HCT116 (cell line): ENCODE measurements at regions not wholly inside any gene's neighbourhood (a gene's known extent, or its start where the extent isn't known, plus 50 kb on each side); places are given as distances from the start of the nearest gene placed in this dataset.

Experiments
- ATAC-seq: fragments of 200-7000 bp; cut with Tn5 transposase; 2 replicates; pipeline ENCODE4 v1.9.1; 2020; ENCODE audit warnings: mild to moderate bottlenecking, moderate library complexity
- BruUV-seq: library from RNA; stranded (reverse); fragments of 400-500 nt; replicated peaks from 2 replicates; lab custom pipeline; 2021; lab: Mats Ljungman, UMichigan
- CTCF ChIA-PET: fragments of 300-600 bp; sonication (Branson Sonifier 250); formaldehyde crosslinking; loops from one replicate; lab custom pipeline; 2021; ENCODE audit warnings: antibody characterized with exemption; lab: Charles Lee
- POLR2A ChIA-PET: fragments of 300-600, 350-600 bp; sonication (Branson Sonifier 250); formaldehyde crosslinking; loops from one replicate; lab custom pipeline; 2021; ENCODE audit warnings: antibody characterized with exemption; lab: Charles Lee
- RAD21 ChIA-PET, 2 experiments: fragments of 300-600 bp; sonication (Branson Sonifier 250); formaldehyde crosslinking; loops; one replicate each; lab custom pipeline; 2023; ENCODE audit warnings: low total read pairs in 2 of 2; ENCODE audit not compliant: uncharacterized antibody in 2 of 2, unreplicated experiment in 2 of 2, low non-redundant PET in 1 of 2; lab: Charles Lee
- DNase-seq: peaks from one replicate; pipeline ENCODE4 v3.0.0-alpha.2; 2010; ENCODE audit warnings: low read depth, low spot score
- H2AFZ ChIP-seq: fragments of 200-600 bp; shearing (Covaris generic), sonication (generic); 2 replicates; pipeline ENCODE4 v1.6.1; 2017; ENCODE audit warnings: low read depth, mixed run types, mixed read lengths, antibody characterized with exemption, low read length; ENCODE audit not compliant: poor library complexity, severe bottlenecking
- H3K27ac ChIP-seq: 2 replicates; pipeline ENCODE4 v1.5.1; 2012; ENCODE audit warnings: low read depth, low read length
- H3K27me3 ChIP-seq: fragments of 200-600 bp; sonication (generic); 2 replicates; pipeline ENCODE4 v1.6.1; 2016; ENCODE audit warnings: mixed run types, low read length, mixed read lengths; ENCODE audit not compliant: insufficient read depth
- H3K36me3 ChIP-seq, 2 experiments: fragments of 200-500 bp in 1 of 2; fragments of 200-600 bp in 1 of 2; sonication (Bioruptor generic) in 1 of 2; sonication (generic) in 1 of 2; 2 replicates each; pipeline versions ENCODE4 v1.5.1 to v1.6.1; 2014 to 2016; ENCODE audit warnings: low read length in 2 of 2, inconsistent platforms in 1 of 2, mixed read lengths in 1 of 2, mixed run types in 1 of 2; ENCODE audit not compliant: insufficient read depth in 2 of 2, control insufficient read depth in 1 of 2
- H3K4me1 ChIP-seq, 2 experiments: fragments of 200-600 bp in 1 of 2; sonication (generic) in 1 of 2; 2 replicates each; pipeline versions ENCODE4 v1.5.1 to v1.6.1; 2012 to 2017; ENCODE audit warnings: low read length in 2 of 2, inconsistent platforms in 1 of 2, mild to moderate bottlenecking in 1 of 2, mixed read lengths in 1 of 2, mixed run types in 1 of 2, moderate library complexity in 1 of 2; ENCODE audit not compliant: insufficient read depth in 2 of 2, control insufficient read depth in 1 of 2
- H3K4me2 ChIP-seq: fragments of 200-600 bp; sonication (generic); 2 replicates; pipeline ENCODE4 v1.6.1; 2017; ENCODE audit warnings: mixed run types, low read length, mixed read lengths
- H3K4me3 ChIP-seq, 2 experiments: fragments of 200-600 bp in 1 of 2; sonication (generic) in 1 of 2; replicated peaks in 1 of 2; 2 replicates each; pipeline ENCODE4 v1.5.1; 2011 to 2016; ENCODE audit warnings: low read length in 2 of 2, control low read depth in 1 of 2, low read depth in 1 of 2, mild to moderate bottlenecking in 1 of 2, mixed read lengths in 1 of 2, mixed run types in 1 of 2
- H3K79me2 ChIP-seq: fragments of 200-600 bp; sonication (generic); 2 replicates; pipeline ENCODE4 v1.6.1; 2017; ENCODE audit warnings: mild to moderate bottlenecking, mixed run types, low read length, moderate library complexity, mixed read lengths; ENCODE audit not compliant: insufficient read depth
- H3K9ac ChIP-seq: fragments of 200-600 bp; sonication (generic); 2 replicates; pipeline ENCODE4 v1.6.1; 2016; ENCODE audit warnings: low read length, mixed read lengths
- H3K9me2 ChIP-seq: fragments of 200-600 bp; sonication (generic), shearing (Covaris generic); 2 replicates; pipeline ENCODE4 v1.6.1; 2017; ENCODE audit warnings: mixed run types, mild to moderate bottlenecking, moderate library complexity; ENCODE audit not compliant: insufficient read depth
- H3K9me3 ChIP-seq, 2 experiments: fragments of 200-500 bp in 1 of 2; fragments of 200-600 bp in 1 of 2; sonication (Bioruptor generic) in 1 of 2; sonication (generic) in 1 of 2; 2 replicates each; pipeline ENCODE4 v1.6.1; 2014 to 2017; ENCODE audit warnings: low read length in 2 of 2, mixed read lengths in 2 of 2, inconsistent platforms in 1 of 2, low read depth in 1 of 2, mild to moderate bottlenecking in 1 of 2, mixed run types in 1 of 2, moderate library complexity in 1 of 2; ENCODE audit not compliant: control insufficient read depth in 1 of 2, insufficient read depth in 1 of 2
- H4K20me1 ChIP-seq: fragments of 200-600 bp; sonication (generic), shearing (Covaris generic); 2 replicates; pipeline ENCODE4 v1.6.1; 2017; ENCODE audit warnings: mixed run types, mild to moderate bottlenecking, moderate library complexity; ENCODE audit not compliant: insufficient read depth
- ATF3 ChIP-seq: IDR thresholded peaks from 2 replicates; pipeline ENCODE4 v1.6.1; 2012
- CEBPB ChIP-seq: IDR thresholded peaks from 2 replicates; pipeline ENCODE4 v1.6.1; 2012; ENCODE audit warnings: low read depth
- EGR1 ChIP-seq: IDR thresholded peaks from 2 replicates; pipeline ENCODE4 v1.6.1; 2012; ENCODE audit warnings: low read depth
- FOSL1 ChIP-seq: IDR thresholded peaks from 2 replicates; pipeline ENCODE4 v1.6.1; 2012; ENCODE audit warnings: low read depth
- JUND ChIP-seq: IDR thresholded peaks from 2 replicates; pipeline ENCODE4 v1.6.1; 2012
- MAX ChIP-seq: IDR thresholded peaks from 2 replicates; pipeline ENCODE4 v1.6.1; 2012
- POLR2AphosphoS5 ChIP-seq: IDR thresholded peaks from 2 replicates; pipeline ENCODE4 v1.6.1; 2011; ENCODE audit warnings: mild to moderate bottlenecking, low read depth, low read length, moderate library complexity
- RAD21 ChIP-seq: IDR thresholded peaks from 2 replicates; pipeline ENCODE4 v1.6.1; 2012; ENCODE audit warnings: low read depth, mild to moderate bottlenecking
- SIN3A ChIP-seq: IDR thresholded peaks from 2 replicates; pipeline ENCODE4 v1.6.1; 2012; ENCODE audit warnings: low read depth
- SP1 ChIP-seq: IDR thresholded peaks from 2 replicates; pipeline ENCODE4 v1.6.1; 2012; ENCODE audit warnings: low read depth
- SRF ChIP-seq: IDR thresholded peaks from 2 replicates; pipeline ENCODE4 v1.6.1; 2012; ENCODE audit warnings: low read depth
- TCF7L2 ChIP-seq: IDR thresholded peaks from 2 replicates; pipeline ENCODE4 v1.7.0; 2011; ENCODE audit warnings: borderline replicate concordance, inconsistent platforms; ENCODE audit not compliant: insufficient read depth, insufficient read length; ENCODE audit errors: extremely low read depth
- ZBTB33 ChIP-seq: IDR thresholded peaks from 2 replicates; pipeline ENCODE4 v1.6.1; 2011; ENCODE audit warnings: mild to moderate bottlenecking, low read length, moderate library complexity; ENCODE audit not compliant: insufficient replicate concordance; ENCODE audit errors: extremely low read depth
- ZFX ChIP-seq: fragments of 450-650 bp; IDR thresholded peaks from 2 replicates; pipeline ENCODE4 v1.6.1; 2017
- ZNF274 ChIP-seq: fragments of 200-500 bp; sonication (Bioruptor generic); IDR thresholded peaks from 2 replicates; pipeline ENCODE4 v1.6.1; 2014; ENCODE audit warnings: mild to moderate bottlenecking, low read depth, low read length, inconsistent platforms
- intact Hi-C: fragments of 100-400 bp; cut with micrococcal nuclease; formaldehyde crosslinking; loops from 2 replicates; pipeline ENCODE4 v1.10.0; 2022

DNA sequence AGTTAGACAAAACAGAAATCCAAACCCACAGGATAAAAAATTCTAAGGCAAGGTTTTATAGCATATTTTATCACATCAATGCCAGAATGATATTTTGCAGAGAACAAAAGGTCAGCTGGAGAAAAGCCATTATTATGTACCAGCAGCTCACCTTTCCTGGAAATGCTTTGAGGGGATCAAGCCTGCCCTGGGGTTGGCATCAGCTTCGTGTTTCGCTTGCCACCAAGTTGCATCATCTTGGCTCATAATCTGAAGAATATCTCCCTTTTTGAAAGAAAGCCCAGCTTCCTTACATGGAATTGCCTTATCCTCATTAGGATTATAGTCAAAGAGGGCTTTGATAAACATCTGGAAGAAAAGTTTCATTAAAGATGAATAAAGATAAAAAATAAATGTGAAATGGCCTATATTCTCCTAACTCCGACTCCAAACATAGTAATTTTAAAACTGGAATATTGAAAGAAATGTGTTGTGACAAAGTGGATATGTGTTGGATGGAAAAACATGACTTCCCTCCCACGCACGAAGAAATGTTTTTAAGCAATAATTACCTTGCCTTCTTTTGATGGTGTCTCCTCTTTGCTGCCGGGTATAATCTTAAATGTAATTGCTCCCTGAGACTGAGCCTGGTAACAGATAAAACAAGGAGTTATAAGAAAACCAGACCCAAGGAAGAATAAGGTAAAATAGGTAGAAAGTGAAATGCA is 121.3 kb upstream of the ODAD2 start:
- peaks cover 29% of the 10 kb centered on the region for H3K79me2 ChIP-seq
- no peak overlapping the region for H2AFZ ChIP-seq
- no peaks in the 10 kb centered on the region for H4K20me1 ChIP-seq
- peaks cover 0 to 7% of the 10 kb centered on the region in 2 experiments; a peak in 2 of 4 replicates for H3K36me3 ChIP-seq
- intact Hi-C loops = loop anchor here (5.0 to 10.0 kb wide), 2 partner anchors 97 to 125 kb away; no protein-coding TSS in a partner anchor
- ATAC-seq (peak; percentile 39), DNase-seq (peak; percentile 90)
- peak overlapping the region; percentile 66 for H3K9ac ChIP-seq
- H3K9me2 ChIP-seq = no peaks in the 10 kb centered on the region
- peak overlapping the region; percentile 96 for H3K27ac ChIP-seq
- CTCF ChIA-PET = interaction anchor here (2.0 to 2.4 kb wide), 2 partner anchors 59 to 121 kb away, joined by 6 to 8 read pairs; no protein-coding TSS in a partner anchor
- no peaks in the 10 kb centered on the region for H3K27me3 ChIP-seq
- H3K9me3 ChIP-seq = no peaks in the 10 kb centered on the region
- H3K4me2 ChIP-seq = peak overlapping the region; percentile 66
- peaks cover 75 to 94% of the 10 kb centered on the region in 2 experiments for H3K4me1 ChIP-seq
- no TSS peak for BruUV-seq
- POLR2A ChIA-PET = interaction anchor here (0.7 to 2.4 kb wide), 9 partner anchors 9 to 59 kb away, joined by 3 to 8 read pairs (median 3); no protein-coding TSS in a partner anchor
- TF ChIP-seq SIN3A (peak; percentile 23; the same call in 1 of the 2 replicates), JUND (peak; percentile 77), ATF3 (peak; percentile 83; the same call in 1 of the 2 replicates), ZBTB33 (no peak), EGR1 (peak; percentile 92), MAX (peak; percentile 29; the same call in 1 of the 2 replicates), ZFX (no peak), SP1 (peak; percentile 97), FOSL1 (peak; percentile 47), RAD21 (peak; percentile 22; the same call in 1 of the 2 replicates), SRF (peak; percentile 91), CEBPB (peak; percentile 98), ZNF274 (no peak), POLR2AphosphoS5 (peak; percentile 74), TCF7L2 (peak; percentile 77)
- RAD21 ChIA-PET = no interaction called here
- peak overlapping the region in 1 of 2 experiments; percentile 8; a peak in 1 of 4 replicates for H3K4me3 ChIP-seq
